Activated naive CD8-positive, alpha-beta T cell treated with anti-CD3 and anti-CD28 coated beads, Interleukin-2, amount 50 U/mL, for 24 hours (primary cell): ENCODE measurements at regions not wholly inside any gene's neighbourhood (a gene's known extent, or its start where the extent isn't known, plus 50 kb on each side); places are given as distances from the start of the nearest gene placed in this dataset.
"Not testable (repeated sequence)": the region's sequence is repeated elsewhere in the genome, so short reads cannot be mapped to it uniquely, and the experiment has no call there.

Source experiments
- ATAC-seq: fragments of 150-1000 bp; cut with Tn5 transposase; one replicate; pipeline ENCODE4 v1.10.0; 2021
- DNase-seq: peaks from one replicate; pipeline ENCODE4 v3.0.0; 2021
- H3K27ac Mint-ChIP-seq: one replicate; pipeline ENCODE4 v1.8.0; 2021; ENCODE audit warnings: mild to moderate bottlenecking, mixed read lengths
- H3K27me3 Mint-ChIP-seq: one replicate; pipeline ENCODE4 v1.8.0; 2021; ENCODE audit warnings: mixed read lengths
- H3K36me3 Mint-ChIP-seq: one replicate; pipeline ENCODE4 v1.8.0; 2021; ENCODE audit warnings: low read depth, mixed read lengths
- H3K4me1 Mint-ChIP-seq: one replicate; pipeline ENCODE4 v1.8.0; 2021; ENCODE audit warnings: mixed read lengths
- H3K4me3 Mint-ChIP-seq: one replicate; pipeline ENCODE4 v1.8.0; 2021; ENCODE audit warnings: mild to moderate bottlenecking, moderate library complexity, mixed read lengths
- H3K9me3 Mint-ChIP-seq: one replicate; pipeline ENCODE4 v1.8.0; 2021; ENCODE audit warnings: mixed read lengths

DNA sequence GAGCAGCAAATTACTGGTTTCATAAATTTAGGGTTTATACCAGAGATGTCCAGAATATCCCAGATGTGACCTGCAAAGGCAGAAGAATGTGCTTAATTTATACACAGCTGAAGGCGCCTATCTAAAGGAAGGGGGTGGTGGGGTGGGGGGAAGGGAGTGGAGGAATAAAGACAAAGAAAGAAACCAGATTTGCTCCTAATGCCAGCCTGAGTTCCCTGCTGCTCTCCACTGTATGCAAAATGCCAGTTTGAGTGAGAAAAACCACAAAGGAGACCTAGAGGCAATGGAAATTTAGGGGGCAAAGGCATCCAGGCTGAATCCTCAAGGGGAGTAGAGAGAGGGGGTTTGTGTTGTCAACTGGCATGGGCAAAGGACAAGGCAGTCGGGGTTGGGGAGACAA, 161.5 kb upstream of the TOX3 start:
- ATAC-seq (no peak), DNase-seq (no peak)
- no peak overlapping the region for H3K27ac Mint-ChIP-seq
- peaks cover 4% of the 10 kb centered on the region for H3K27me3 Mint-ChIP-seq
- no peak overlapping the region for H3K4me3 Mint-ChIP-seq
- no peaks in the 10 kb centered on the region for H3K9me3 Mint-ChIP-seq
- H3K36me3 Mint-ChIP-seq, result no peaks in the 10 kb centered on the region
- no peaks in the 10 kb centered on the region for H3K4me1 Mint-ChIP-seq

DNA sequence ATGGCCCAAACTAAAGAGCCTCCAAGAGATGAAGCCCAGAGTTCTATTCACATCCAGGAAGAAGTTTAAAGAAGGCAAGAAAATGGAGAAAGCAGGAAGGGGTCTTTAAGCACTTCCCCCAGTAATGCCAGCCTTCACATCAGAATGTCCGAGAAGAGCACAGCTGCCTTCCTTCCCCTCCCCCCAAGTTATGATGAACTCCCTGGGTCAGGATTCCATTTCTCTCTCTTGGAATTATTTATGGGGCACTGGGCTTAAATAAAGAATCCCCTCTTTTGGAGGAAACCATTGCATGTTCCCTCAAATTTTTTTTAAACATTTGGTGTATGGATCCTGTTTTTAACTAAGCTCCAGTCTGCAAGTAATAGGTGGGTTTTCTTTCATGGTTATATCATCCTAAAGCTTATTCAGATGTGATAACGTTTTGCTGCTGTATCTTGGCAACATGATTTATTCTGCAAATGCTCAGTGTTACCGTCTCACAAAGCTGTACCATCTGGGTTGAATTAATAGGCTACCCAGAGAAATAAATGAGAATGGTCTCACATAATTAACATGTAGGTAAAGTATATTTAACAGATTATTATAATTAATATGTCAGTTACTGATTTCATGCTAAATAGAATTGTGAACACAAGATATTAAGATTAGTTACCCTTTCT, 160.9 kb upstream of the TOX3 start:
- H3K4me1 Mint-ChIP-seq, result no peaks in the 10 kb centered on the region
- no peak for ATAC-seq

DNA sequence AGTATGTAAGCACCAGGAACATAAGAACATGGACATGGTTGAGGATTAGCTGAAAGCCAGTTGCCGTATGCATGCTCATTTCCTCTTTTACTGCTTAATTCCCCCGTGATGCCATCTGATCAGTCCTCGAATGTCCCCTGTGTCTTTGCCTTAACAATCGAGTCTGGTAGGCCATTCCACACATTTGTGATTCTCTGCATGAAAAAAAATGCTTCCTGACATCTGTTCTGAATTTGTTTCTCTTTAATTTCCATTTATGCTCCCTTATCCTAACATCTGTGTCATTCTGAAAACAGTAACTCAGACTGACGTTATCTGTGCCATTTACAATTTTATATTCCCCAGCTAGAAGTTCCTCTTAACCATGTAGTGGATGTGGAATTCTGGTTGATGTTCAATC, 158.2 kb upstream of the TOX3 start:
- ATAC-seq (no peak), DNase-seq (no peak)
- Mint-ChIP-seq H3K27ac (no peak overlapping the region), H3K4me1 (no peaks in the 10 kb centered on the region), H3K9me3 (peaks cover 2% of the 10 kb centered on the region), H3K36me3 (no peaks in the 10 kb centered on the region), H3K27me3 (peaks cover 4% of the 10 kb centered on the region), H3K4me3 (no peak overlapping the region)

More for the DNA sequence above, 160.9 kb upstream of the TOX3 start:
- no peak overlapping the region for H3K27ac Mint-ChIP-seq
- no peak for DNase-seq
- no peaks in the 10 kb centered on the region for H3K9me3 Mint-ChIP-seq
- no peak overlapping the region for H3K4me3 Mint-ChIP-seq
- peaks cover 4% of the 10 kb centered on the region for H3K27me3 Mint-ChIP-seq
- no peaks in the 10 kb centered on the region for H3K36me3 Mint-ChIP-seq

DNA sequence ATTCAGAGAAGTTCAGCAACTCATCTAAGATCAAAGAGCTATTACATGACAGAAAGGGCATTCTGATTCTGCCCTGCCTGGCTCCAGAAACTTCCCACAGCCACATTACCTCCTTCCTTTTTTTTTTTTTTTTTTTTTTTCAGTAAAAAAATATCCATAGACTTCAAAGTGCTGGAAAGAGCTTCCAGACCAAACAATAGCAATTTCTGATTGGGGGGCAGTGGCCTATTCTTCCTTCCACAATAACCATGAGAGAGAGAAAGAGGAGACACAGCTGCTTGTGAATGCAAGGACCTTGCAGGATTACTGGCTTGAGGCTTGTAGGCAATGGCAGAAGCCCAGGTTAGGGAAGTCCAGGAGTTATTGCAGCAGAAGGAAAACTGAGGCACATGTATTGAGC, 151.0 kb upstream of the TOX3 start:
- Mint-ChIP-seq H3K4me3 (no peak overlapping the region), H3K4me1 (no peaks in the 10 kb centered on the region), H3K36me3 (peaks cover 5% of the 10 kb centered on the region), H3K27me3 (no peaks in the 10 kb centered on the region), H3K27ac (no peak overlapping the region), H3K9me3 (peaks cover 14% of the 10 kb centered on the region)
- no peak for DNase-seq
- no peak for ATAC-seq

DNA sequence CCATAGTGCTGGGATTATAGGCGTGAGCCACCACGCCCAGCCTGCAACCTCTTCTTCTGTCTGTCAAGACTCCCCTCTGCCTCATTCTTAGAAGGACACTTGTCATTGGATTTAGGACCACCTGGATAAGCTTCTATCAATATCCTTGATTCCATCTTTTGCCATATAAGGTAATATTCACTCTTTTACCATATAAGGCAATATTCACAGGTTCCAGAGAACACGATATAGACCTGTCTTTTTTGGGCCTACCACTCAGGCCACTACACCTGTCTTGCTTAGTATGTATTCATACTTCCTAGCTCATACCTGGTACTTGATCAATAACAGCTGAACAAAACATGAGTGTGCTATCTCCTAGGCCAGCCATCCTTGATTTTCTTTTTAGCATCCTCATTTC, 149.2 kb upstream of the TOX3 start:
- DNase-seq, result no peak

DNA sequence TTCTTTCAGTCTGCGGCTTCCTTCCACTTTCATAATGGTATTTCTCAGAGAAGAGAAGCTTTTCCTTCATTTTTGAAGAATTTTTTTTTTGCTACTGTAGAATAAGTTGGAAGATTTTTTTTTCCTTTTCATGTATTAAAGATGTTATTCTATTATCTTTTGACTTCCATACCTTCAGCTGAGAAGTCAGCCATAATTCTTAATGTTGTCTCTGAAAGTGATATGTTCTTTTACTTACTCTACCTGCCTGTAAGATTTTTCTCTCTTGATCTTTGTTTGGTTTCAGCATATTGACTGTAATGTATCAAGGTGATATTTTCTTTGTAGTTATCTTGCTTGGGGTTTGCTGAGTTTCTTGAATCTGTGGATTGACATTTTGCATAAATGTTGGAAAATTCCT, 143.5 kb upstream of the TOX3 start:
- Mint-ChIP-seq H3K27me3 (no peaks in the 10 kb centered on the region), H3K9me3 (peaks cover 21% of the 10 kb centered on the region), H3K4me1 (no peaks in the 10 kb centered on the region), H3K27ac (no peak overlapping the region), H3K36me3 (peaks cover 5% of the 10 kb centered on the region), H3K4me3 (no peak overlapping the region)
- no peak for ATAC-seq
- DNase-seq, result no peak

More for the DNA sequence above, 149.2 kb upstream of the TOX3 start:
- peaks cover 5% of the 10 kb centered on the region for H3K36me3 Mint-ChIP-seq
- no peaks in the 10 kb centered on the region for H3K27me3 Mint-ChIP-seq
- H3K9me3 Mint-ChIP-seq, result peaks cover 21% of the 10 kb centered on the region
- H3K27ac Mint-ChIP-seq, result no peak overlapping the region
- H3K4me3 Mint-ChIP-seq, result no peak overlapping the region
- ATAC-seq, result no peak
- H3K4me1 Mint-ChIP-seq, result no peaks in the 10 kb centered on the region

DNA sequence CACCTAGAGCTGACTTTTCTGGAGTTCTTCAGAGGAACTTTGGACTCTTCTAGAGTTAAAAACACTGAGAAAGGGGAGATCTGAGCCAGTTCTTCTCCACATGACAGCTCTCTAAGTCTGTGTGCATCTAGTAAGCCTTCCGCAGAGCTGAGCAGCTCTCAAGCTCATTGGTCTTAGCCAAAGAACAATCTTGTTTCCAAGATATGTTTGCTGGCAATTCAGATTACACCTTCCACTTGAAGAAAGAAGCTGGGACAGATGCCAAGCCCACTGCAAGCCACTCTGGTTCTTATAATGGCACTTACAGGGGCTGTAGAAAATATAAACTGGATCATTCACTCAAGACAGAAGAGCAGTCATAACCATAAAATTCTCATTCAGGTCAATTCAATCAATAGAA, 134.1 kb upstream of the TOX3 start:
- H3K4me1 Mint-ChIP-seq, result no peaks in the 10 kb centered on the region
- no peaks in the 10 kb centered on the region for H3K36me3 Mint-ChIP-seq
- H3K9me3 Mint-ChIP-seq, result peaks cover 7% of the 10 kb centered on the region
- H3K27ac Mint-ChIP-seq, result no peak overlapping the region
- H3K4me3 Mint-ChIP-seq, result no peak overlapping the region
- H3K27me3 Mint-ChIP-seq, result peaks cover 2% of the 10 kb centered on the region
- ATAC-seq (no peak), DNase-seq (no peak)

DNA sequence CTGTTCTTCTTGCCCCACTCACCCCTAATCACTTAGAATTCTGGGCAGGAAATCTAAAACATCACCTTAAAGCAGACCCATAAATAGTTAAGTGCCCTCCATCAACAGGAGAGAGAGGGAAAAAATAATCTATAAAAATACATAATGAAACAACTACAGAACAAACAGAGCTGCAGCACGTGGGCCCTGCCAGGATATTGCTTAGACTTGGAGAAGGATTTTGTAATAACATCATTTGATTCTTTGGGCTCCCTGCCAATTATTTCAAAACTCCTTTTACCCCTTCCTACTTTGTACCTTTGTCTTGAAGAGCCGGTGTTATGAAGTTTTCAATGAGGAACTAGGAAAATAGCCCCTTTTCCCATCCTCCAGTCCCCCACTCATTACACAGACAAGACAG, 130.6 kb upstream of the TOX3 start:
- H3K36me3 Mint-ChIP-seq, result no peaks in the 10 kb centered on the region
- DNase-seq (no peak), ATAC-seq (no peak)
- no peaks in the 10 kb centered on the region for H3K4me1 Mint-ChIP-seq
- H3K4me3 Mint-ChIP-seq, result no peak overlapping the region
- H3K27me3 Mint-ChIP-seq, result peaks cover 2% of the 10 kb centered on the region
- H3K27ac Mint-ChIP-seq, result no peak overlapping the region
- no peaks in the 10 kb centered on the region for H3K9me3 Mint-ChIP-seq

DNA sequence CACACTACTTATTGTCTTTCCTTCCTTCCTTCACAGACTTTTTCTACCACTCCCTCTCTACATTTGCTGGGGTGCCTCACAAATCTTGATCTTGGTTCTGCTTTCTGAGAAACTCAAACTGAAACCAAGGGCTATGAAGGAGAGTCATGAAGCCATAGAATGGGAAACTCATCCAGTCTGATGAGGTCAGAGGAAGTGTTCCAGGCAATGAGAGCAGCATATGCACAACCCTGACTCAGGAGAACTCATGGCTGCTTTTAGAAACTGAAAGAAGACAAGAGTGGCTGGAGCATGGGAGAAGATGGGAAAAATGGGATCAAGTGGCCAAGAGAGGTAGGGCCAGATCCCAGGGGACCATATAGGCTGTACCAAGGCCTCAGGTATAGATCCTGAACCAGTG, 130.0 kb upstream of the TOX3 start:
- no peak for DNase-seq
- Mint-ChIP-seq H3K27ac (no peak overlapping the region), H3K36me3 (no peaks in the 10 kb centered on the region), H3K27me3 (peaks cover 2% of the 10 kb centered on the region), H3K4me3 (no peak overlapping the region), H3K9me3 (no peaks in the 10 kb centered on the region), H3K4me1 (no peaks in the 10 kb centered on the region)
- ATAC-seq, result no peak

DNA sequence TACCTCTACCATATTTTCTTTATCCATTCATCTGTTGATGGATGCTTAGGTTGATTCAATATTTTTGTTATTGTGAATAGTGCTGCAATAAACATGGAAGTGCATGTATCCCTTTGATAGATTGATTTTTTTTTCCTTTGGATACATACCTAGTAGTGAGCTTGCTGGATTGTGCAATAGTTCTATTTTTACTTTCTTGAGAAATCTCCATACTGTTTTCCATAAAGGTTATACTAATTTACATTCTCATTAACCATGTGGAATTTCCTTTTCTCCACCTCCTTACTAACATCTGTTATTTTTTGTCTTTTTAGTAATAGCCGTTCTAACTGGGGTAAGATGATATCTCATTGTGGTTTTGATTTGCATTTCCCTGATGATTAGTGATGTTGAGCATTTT, 124.6 kb upstream of the TOX3 start:
- Mint-ChIP-seq H3K36me3 (no peaks in the 10 kb centered on the region), H3K27ac (no peak overlapping the region), H3K27me3 (peaks cover 2% of the 10 kb centered on the region)

DNA sequence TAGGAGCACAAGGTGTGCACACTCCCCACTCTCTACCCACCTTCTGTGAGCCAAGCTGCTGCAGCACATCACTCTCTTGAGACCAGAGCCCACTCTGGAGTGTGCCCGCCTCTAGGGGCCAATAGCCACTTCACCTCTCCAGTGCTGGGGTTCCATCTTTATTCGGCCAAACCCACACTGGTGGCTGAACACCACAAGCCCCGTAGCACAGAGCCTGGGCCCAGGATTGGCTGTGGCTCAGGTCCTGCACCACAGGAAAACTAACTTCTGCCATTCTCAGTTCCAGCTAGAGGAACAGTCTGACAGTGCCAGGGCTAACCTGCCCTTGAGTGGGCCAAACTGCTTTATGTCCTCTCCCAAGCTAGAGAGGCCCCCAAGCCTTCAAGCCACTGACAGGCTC, 111.0 kb upstream of the TOX3 start:
- no peak overlapping the region for H3K27ac Mint-ChIP-seq
- H3K27me3 Mint-ChIP-seq, result no peaks in the 10 kb centered on the region
- ATAC-seq (no peak), DNase-seq (no peak)
- H3K36me3 Mint-ChIP-seq, result no peaks in the 10 kb centered on the region
- no peak overlapping the region for H3K4me3 Mint-ChIP-seq
- no peaks in the 10 kb centered on the region for H3K4me1 Mint-ChIP-seq
- H3K9me3 Mint-ChIP-seq, result peaks cover 24% of the 10 kb centered on the region

More for the DNA sequence above, 124.6 kb upstream of the TOX3 start:
- H3K4me3 Mint-ChIP-seq, result no peak overlapping the region
- no peaks in the 10 kb centered on the region for H3K4me1 Mint-ChIP-seq
- ATAC-seq, result no peak
- DNase-seq, result no peak
- peaks cover 4% of the 10 kb centered on the region for H3K9me3 Mint-ChIP-seq

DNA sequence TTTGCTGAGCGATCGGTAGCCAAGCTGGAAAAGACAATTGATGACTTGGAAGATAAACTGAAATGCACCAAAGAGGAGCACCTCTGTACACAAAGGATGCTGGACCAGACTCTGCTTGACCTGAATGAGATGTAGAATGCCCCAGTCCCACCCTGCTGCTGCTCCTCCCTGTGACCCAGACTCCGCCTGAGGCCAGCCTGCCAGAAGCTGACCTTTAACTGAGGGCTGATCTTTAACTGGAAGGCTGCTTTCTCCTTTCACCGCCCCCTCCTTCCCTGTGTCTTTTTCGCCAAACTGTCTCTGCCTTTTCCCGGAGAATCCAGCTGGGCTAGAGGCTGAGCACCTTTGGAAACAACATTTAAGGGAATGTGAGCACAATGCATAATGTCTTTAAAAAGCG, 109.0 kb upstream of the TOX3 start:
- H3K9me3 Mint-ChIP-seq, result peaks cover 22% of the 10 kb centered on the region
- DNase-seq, H3K36me3 Mint-ChIP-seq, H3K4me1 Mint-ChIP-seq, H3K27ac Mint-ChIP-seq, ATAC-seq, H3K4me3 Mint-ChIP-seq, H3K27me3 Mint-ChIP-seq: not testable (repeated sequence)

DNA sequence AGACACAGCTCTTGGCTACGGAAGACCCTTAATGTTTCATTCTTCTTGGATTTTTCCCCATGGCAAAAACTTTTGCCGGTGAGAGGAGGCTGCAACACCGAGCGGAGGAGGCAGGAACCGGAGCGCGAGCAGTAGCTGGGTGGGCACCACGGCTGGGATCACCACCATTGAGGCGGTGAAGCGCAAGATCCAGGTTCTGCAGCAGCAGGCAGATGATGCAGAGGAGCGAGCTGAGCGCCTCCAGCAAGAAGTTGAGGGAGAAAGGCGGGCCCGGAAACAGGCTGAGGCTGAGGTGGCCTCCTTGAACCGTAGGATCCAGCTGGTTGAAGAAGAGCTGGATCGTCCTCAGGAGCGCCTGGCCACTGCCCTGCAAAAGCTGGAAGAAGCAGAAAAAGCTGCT, 108.2 kb upstream of the TOX3 start:
- not testable (repeated sequence) for H3K4me1 Mint-ChIP-seq, H3K27ac Mint-ChIP-seq, ATAC-seq, H3K4me3 Mint-ChIP-seq, DNase-seq, H3K27me3 Mint-ChIP-seq, H3K36me3 Mint-ChIP-seq
- H3K9me3 Mint-ChIP-seq, result peaks cover 15% of the 10 kb centered on the region

DNA sequence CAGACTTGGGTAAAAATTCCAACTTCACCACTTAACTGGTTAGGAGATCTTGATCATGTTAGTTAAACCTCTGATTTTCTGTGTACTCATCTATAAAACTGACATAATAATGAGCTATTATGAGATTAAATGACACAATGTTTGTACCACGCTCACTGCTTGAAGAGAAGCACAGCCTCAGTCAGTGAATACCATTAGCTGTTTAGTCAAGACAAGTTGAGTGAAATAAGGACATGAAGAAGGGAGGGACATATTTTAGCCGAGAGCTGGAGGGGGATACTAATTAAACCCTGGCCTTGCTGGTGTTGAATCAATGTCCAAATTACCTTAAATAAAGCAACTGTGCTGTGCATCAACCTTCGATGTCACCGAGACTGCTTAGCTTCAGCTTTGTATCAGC, 105.1 kb upstream of the TOX3 start:
- Mint-ChIP-seq H3K4me3 (no peak overlapping the region), H3K4me1 (no peaks in the 10 kb centered on the region), H3K27ac (no peak overlapping the region), H3K36me3 (no peaks in the 10 kb centered on the region), H3K27me3 (no peaks in the 10 kb centered on the region), H3K9me3 (peaks cover 3% of the 10 kb centered on the region)
- ATAC-seq (no peak), DNase-seq (no peak)

DNA sequence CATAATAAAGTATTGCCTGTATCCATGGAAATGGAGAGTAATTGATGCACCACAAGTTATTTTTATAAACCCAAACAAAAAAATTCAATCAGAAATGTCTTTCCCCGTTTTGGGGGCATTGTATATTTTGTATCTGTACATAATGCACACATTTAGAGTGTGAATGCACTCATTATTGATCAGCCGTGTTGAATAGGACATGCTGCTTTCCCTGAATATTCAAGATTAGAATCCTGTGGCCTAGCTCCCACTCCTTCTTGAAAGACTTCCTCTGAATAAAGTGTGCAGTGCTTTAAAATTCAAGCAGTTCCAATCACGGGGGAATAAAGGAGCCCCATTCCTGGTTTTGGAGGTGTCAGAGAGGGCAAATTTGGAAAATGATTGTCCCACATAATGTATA, 103.8 kb upstream of the TOX3 start:
- peaks cover 4% of the 10 kb centered on the region for H3K9me3 Mint-ChIP-seq
- DNase-seq (no peak), ATAC-seq (no peak)
- no peaks in the 10 kb centered on the region for H3K36me3 Mint-ChIP-seq
- no peak overlapping the region for H3K27ac Mint-ChIP-seq
- no peaks in the 10 kb centered on the region for H3K27me3 Mint-ChIP-seq
- no peaks in the 10 kb centered on the region for H3K4me1 Mint-ChIP-seq
- H3K4me3 Mint-ChIP-seq, result no peak overlapping the region

DNA sequence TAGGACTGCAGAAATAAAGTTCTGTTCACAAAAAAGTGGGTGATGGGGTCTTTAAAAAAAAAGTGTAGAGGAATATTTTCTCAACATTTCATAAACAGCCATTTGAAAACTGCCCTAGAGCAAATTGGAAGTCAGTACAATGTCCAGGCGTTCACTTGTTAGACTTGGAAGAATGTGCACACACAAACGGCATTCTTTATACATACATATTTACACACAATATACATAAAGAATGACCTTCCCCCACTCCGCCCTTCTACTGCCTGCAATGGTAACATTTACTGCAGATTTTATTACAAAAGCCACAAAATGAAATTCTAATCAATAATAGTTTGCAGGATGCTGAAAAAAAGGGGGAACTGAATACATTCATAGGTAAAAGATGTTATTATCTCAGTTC, 103.4 kb upstream of the TOX3 start:
- no peaks in the 10 kb centered on the region for H3K4me1 Mint-ChIP-seq
- no peak for ATAC-seq
- H3K9me3 Mint-ChIP-seq, result peaks cover 3% of the 10 kb centered on the region
- H3K27me3 Mint-ChIP-seq, result no peaks in the 10 kb centered on the region
- no peak for DNase-seq
- H3K4me3 Mint-ChIP-seq, result no peak overlapping the region
- no peaks in the 10 kb centered on the region for H3K36me3 Mint-ChIP-seq
- no peak overlapping the region for H3K27ac Mint-ChIP-seq
